ENCODE measurements at regions not wholly inside any gene's neighbourhood (a gene's known extent, or its start where the extent isn't known, plus 50 kb on each side); places are given as distances from the start of the nearest gene placed in this dataset.

- TF ChIP-seq POLR2A (IDR thresholded peaks at IDR 0.05; ENCODE audit: low read depth, low read length) (no peak), TAF1 (IDR thresholded peaks at IDR 0.05; ENCODE audit: borderline replicate concordance, low read depth, low read length) (no peak), POLR2AphosphoS5 (IDR thresholded peaks at IDR 0.05; ENCODE audit: low read depth, low read length) (no peak)
Observed at GRCh38 chr14:101234244-101234937, 326.9 kb upstream of the DIO3 start.

Data from GM12892 (cell line).